ENCODE measurements at regions not wholly inside any gene's neighbourhood (a gene's known extent, or its start where the extent isn't known, plus 50 kb on each side); places are given as distances from the start of the nearest gene placed in this dataset.
A peak's percentile ranks its signal among the peaks of the same experiment; 100 is the strongest.

DNA sequence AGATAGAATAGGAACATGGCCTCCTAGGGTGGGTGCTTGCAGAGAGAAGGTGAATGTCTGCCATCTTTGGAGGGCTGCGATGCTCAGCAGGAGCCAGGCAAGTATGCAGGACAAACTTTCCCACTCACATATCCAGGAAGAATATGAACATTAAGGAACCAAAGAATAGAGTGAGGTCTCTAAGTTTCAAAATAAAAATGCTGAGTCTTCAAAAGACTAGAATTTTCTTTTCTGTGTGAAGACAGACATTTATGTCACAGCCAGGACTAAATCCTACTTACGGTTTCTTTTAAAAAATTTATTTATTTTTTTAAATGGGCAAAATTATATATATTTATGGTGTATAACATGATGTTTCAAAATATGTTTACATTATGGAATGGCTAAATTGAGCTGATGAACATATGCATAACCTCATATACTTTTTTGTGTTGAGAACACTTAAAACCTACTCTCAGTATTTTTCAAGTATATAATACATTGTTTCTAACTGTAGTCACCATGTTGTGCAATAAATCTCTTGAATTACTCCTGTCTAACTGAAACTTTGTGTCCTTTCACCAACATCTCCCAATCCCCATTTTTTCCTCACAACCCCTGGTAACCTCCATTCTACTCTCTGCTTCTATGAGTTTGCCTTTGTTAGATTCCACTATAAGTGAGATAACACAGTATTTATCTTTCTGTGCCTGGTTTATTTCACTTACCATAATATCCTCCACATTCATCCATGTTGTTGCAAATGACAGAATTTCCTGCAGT is 177.8 kb upstream of the HAND2 start:
- no peak for TF ChIP-seq CTCF (conservative IDR thresholded peaks at IDR 0.05; ENCODE audit: low read length)
- no peak overlapping the region for H3K4me3 ChIP-seq (ENCODE audit: low read length)
- DNase-seq (ENCODE audit: low read depth), result no peak

DNA sequence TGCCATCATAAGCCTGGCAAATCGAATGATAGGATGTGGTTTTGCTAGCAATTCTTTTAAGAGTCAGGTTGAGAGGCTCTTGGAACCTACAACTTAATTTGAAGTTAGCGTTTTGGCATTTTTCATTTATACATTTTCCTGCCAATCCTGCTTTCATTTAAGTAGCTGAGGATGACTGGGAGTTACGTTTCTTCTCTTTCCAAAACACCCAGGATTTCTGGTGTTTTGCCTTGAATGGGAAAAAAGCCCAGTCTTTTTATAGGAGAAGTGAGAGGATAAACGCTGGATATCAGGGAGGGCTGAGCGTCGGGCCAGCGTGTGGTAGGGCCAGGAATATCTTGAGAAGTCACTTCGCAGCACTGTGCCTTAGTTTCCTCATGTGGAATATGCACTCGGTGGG is 174.2 kb upstream of the HAND2 start:
- TF ChIP-seq CTCF (conservative IDR thresholded peaks at IDR 0.05; ENCODE audit: low read length), result no peak
- DNase-seq (ENCODE audit: low read depth), result no peak
- no peak overlapping the region for H3K4me3 ChIP-seq (ENCODE audit: low read length)

DNA sequence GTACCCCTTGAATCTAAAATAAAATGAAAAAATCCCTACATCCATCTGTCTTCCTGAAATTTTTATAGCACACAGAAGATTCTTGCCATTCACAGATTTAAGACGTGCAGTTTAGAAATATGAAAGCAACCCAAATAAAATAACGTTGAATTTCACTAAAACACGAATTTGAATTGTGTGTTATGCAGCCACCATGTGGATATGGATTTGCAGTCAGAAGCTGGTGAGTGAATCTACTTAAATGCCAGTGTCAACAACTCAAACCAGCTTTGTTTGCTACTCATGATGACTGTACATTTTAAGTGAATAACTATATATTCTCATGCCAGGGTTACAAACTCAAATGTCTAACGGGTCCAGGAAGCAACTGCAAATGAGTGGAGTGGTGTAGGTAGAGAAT is 173.0 kb upstream of the HAND2 start:
- no peak for DNase-seq (ENCODE audit: low read depth)
- TF ChIP-seq CTCF (conservative IDR thresholded peaks at IDR 0.05; ENCODE audit: low read length), result no peak

DNA sequence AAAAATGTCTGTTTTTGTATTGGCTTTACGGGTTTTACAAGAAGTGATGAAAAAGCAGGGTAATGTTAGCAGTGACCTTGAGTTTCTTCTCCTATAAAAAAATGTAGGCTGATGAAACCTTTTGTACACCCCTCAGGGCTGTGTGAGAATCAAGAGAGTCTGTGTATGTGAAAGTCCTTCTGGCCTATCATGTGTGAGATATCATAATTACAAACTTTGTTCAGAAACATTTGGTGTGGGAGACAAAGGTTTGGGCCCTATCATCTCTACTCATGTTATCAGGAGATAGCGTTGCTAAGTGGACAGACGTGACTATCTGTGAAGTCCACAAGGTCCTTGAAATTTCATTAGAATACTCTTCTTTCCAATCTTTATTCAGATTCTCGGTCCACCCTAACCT is 170.6 kb upstream of the HAND2 start:
- no peak for DNase-seq (ENCODE audit: low read depth)
- no peak overlapping the region for H3K4me3 ChIP-seq (ENCODE audit: low read length)
- TF ChIP-seq CTCF (conservative IDR thresholded peaks at IDR 0.05; ENCODE audit: low read length), result no peak

More for the DNA sequence above, 173.0 kb upstream of the HAND2 start:
- H3K4me3 ChIP-seq (ENCODE audit: low read length), result no peak overlapping the region

DNA sequence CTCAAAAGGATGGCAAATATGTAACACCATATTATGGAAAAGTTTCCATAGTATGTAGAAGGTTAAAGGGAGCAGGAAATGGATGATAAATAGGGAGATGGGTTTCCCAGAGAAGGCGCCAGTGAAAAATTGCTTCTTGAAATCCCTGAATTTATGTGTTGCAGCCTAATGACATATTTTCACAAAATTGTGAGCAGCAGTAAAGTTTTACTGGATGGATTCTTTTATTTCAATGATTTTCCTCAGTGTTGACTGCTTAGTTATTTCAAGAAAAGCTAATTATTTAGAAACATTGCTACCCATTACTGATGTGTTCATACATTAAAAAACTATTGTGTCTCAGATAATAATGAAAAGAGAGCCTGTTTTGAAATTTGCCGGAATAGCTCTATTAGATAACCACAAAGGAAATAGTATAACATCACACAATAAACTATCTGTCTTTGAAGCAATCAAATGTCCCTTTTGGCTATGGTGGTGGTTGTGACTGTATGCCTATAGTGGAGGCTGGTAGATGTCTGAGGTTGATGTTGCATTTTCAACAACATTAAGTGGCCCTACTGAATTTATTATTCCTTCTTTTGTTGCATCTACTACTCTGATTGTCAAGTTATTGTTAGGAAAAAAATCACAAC is 169.9 kb upstream of the HAND2 start:
- no peak for TF ChIP-seq CTCF (conservative IDR thresholded peaks at IDR 0.05; ENCODE audit: low read length)
- no peak for DNase-seq (ENCODE audit: low read depth)
- H3K4me3 ChIP-seq (ENCODE audit: low read length), result no peak overlapping the region

- no peak overlapping the region for H3K4me3 ChIP-seq (ENCODE audit: low read length)
- TF ChIP-seq CTCF (conservative IDR thresholded peaks at IDR 0.05; ENCODE audit: low read length), result no peak
- peak; percentile 36 for DNase-seq (ENCODE audit: low read depth)
Observed at GRCh38 chr4:173698557-173699262, 168.7 kb upstream of the HAND2 start.
